ENCODE measurements at regions not wholly inside any gene's neighbourhood (a gene's known extent, or its start where the extent isn't known, plus 50 kb on each side); places are given as distances from the start of the nearest gene placed in this dataset.

DNA sequence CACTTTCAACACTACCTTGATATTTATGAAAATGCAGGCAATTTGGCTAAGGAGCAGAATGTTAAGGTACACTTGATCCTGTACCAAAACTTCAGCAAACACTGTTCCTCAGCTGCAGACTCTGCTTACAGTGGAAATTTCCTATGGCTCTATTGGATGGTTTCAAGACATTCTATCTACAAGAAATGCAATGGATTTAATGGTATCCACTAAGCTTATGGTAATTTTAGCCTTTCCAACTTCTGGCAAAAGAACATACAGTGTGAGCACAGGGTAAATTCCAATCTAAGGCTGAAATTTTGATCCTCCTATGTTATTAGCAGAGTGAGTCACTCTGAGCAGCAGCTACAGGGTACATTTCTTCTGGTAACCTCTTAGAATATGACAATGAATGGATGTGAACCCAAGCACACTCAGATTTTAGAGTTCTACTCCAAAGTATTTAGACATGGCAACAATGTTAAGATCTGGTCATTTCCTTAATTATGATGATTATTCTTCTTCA is 361.8 kb upstream of the PIK3C3 start:
- TF ChIP-seq TAF1 (IDR thresholded peaks at IDR 0.05; ENCODE audit: borderline replicate concordance, insufficient read depth, low read length) (no peak), FOXP2 (optimal IDR thresholded peaks at IDR 0.05; ENCODE audit: borderline replicate concordance, extremely low read depth, extremely low read length, insufficient read depth) (no peak), SIN3A (IDR thresholded peaks at IDR 0.05; ENCODE audit: borderline replicate concordance, insufficient read depth, low read length) (no peak), POLR2AphosphoS5 (IDR thresholded peaks at IDR 0.05; ENCODE audit: low read depth, low read length) (no peak)
- TF ChIP-seq, protein P1, sequence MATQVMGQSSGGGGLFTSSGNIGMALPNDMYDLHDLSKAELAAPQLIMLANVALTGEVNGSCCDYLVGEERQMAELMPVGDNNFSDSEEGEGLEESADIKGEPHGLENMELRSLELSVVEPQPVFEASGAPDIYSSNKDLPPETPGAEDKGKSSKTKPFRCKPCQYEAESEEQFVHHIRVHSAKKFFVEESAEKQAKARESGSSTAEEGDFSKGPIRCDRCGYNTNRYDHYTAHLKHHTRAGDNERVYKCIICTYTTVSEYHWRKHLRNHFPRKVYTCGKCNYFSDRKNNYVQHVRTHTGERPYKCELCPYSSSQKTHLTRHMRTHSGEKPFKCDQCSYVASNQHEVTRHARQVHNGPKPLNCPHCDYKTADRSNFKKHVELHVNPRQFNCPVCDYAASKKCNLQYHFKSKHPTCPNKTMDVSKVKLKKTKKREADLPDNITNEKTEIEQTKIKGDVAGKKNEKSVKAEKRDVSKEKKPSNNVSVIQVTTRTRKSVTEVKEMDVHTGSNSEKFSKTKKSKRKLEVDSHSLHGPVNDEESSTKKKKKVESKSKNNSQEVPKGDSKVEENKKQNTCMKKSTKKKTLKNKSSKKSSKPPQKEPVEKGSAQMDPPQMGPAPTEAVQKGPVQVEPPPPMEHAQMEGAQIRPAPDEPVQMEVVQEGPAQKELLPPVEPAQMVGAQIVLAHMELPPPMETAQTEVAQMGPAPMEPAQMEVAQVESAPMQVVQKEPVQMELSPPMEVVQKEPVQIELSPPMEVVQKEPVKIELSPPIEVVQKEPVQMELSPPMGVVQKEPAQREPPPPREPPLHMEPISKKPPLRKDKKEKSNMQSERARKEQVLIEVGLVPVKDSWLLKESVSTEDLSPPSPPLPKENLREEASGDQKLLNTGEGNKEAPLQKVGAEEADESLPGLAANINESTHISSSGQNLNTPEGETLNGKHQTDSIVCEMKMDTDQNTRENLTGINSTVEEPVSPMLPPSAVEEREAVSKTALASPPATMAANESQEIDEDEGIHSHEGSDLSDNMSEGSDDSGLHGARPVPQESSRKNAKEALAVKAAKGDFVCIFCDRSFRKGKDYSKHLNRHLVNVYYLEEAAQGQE (IDR thresholded peaks at IDR 0.05; ENCODE audit: insufficient read depth in 1 of 2, low read depth in 2 of 2, low read length in 2 of 2), result no peak

DNA sequence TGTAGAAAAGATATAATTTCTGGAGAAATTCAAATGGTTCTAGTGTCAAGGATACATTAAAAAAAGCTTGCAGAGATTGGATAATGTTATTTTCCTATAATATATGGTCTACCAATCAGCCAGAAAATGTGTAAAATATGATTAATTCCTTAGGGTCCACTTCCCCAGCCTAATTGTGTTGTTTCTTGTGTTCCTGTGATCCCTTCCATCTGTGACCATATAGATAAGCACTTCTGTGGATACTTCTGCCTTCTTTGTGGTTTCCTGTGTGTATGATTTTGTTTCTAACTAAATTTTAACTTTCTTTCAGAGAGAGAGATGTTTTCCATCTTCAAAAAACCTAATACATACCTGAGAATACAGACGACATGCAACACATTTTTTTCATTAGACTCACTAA is 367.1 kb upstream of the PIK3C3 start:
- TF ChIP-seq POLR2AphosphoS5 (IDR thresholded peaks at IDR 0.05; ENCODE audit: low read depth, low read length), result no peak
- TF ChIP-seq SIN3A (IDR thresholded peaks at IDR 0.05; ENCODE audit: borderline replicate concordance, insufficient read depth, low read length), result no peak
- no peak for TF ChIP-seq TAF1 (IDR thresholded peaks at IDR 0.05; ENCODE audit: borderline replicate concordance, insufficient read depth, low read length)
- TF ChIP-seq, protein P1 (IDR thresholded peaks at IDR 0.05; ENCODE audit: insufficient read depth in 1 of 2, low read depth in 2 of 2, low read length in 2 of 2), result no peak
- TF ChIP-seq FOXP2 (optimal IDR thresholded peaks at IDR 0.05; ENCODE audit: borderline replicate concordance, extremely low read depth, extremely low read length, insufficient read depth), result no peak

DNA sequence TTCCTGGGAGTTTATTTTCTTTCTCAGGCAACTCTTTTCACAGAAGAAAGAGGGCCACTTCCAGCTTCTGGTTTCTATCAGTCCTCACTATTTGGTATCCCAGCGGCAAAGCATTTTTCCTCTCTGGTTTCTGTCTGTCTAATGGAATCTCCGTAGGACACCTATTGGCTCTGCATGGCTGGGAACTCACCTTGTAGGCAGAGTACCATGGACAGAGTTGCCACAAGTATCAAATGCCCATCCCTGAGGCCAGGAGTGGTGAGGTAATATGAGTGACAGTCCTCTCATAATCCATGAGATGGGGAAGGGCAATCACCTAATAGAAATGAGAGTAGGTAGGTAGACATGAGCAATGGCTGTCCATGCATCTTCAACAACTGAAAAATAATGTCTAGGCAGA is 369.5 kb upstream of the PIK3C3 start:
- TF ChIP-seq, protein P1 (IDR thresholded peaks at IDR 0.05; ENCODE audit: insufficient read depth in 1 of 2, low read depth in 2 of 2, low read length in 2 of 2), result peak in 1 of 2 experiments; percentile 47; a peak in 1 of 4 replicates
- TF ChIP-seq TAF1 (IDR thresholded peaks at IDR 0.05; ENCODE audit: borderline replicate concordance, insufficient read depth, low read length) (no peak), POLR2AphosphoS5 (IDR thresholded peaks at IDR 0.05; ENCODE audit: low read depth, low read length) (no peak)

DNA sequence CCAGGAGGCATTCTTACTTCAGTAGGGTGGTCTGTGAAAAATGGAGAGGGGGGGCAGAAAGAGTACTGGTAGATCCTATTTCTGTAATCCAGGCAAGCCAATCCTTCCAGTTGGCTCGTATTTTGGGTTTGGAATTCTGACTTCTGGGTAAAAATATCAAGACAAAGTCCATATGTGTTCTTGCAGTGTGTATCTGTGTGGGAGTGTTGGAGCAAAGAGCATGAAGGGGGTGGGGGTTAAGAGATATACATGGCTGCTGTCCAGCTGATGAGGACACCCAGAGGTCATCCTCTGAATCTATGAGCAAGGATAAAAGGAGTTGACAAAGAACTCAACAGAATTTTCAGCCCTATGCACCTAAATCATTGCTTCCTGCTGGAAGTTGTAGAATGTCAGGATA is 375.8 kb upstream of the PIK3C3 start:
- no peak for TF ChIP-seq POLR2AphosphoS5 (IDR thresholded peaks at IDR 0.05; ENCODE audit: low read depth, low read length)
- no peak for TF ChIP-seq SIN3A (IDR thresholded peaks at IDR 0.05; ENCODE audit: borderline replicate concordance, insufficient read depth, low read length)
- no peak for TF ChIP-seq FOXP2 (optimal IDR thresholded peaks at IDR 0.05; ENCODE audit: borderline replicate concordance, extremely low read depth, extremely low read length, insufficient read depth)
- TF ChIP-seq, protein P1 (IDR thresholded peaks at IDR 0.05; ENCODE audit: insufficient read depth in 1 of 2, low read depth in 2 of 2, low read length in 2 of 2), result no peak
- TF ChIP-seq TAF1 (IDR thresholded peaks at IDR 0.05; ENCODE audit: borderline replicate concordance, insufficient read depth, low read length), result no peak

DNA sequence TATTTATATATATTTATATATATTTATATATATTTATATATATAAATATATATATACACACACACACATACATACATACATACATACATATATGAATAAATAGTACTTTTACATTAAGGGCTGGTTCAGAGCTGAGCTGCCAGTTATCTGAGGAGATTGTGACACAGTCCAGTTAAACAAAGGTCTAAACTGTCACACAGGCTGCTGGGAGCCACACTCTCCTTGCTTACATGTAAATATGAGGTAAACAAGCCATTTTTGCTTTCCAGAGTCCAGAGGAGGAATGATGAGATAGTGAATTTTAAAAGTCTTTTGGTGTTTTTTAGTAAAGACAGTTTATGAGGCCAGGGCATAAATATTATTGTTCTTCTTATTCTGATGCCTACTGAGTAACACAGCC is 377.5 kb upstream of the PIK3C3 start:
- TF ChIP-seq, protein P1 (IDR thresholded peaks at IDR 0.05; ENCODE audit: insufficient read depth in 1 of 2, low read depth in 2 of 2, low read length in 2 of 2), result no peak
- TF ChIP-seq POLR2AphosphoS5 (IDR thresholded peaks at IDR 0.05; ENCODE audit: low read depth, low read length) (no peak), TAF1 (IDR thresholded peaks at IDR 0.05; ENCODE audit: borderline replicate concordance, insufficient read depth, low read length) (no peak), SIN3A (IDR thresholded peaks at IDR 0.05; ENCODE audit: borderline replicate concordance, insufficient read depth, low read length) (no peak), FOXP2 (optimal IDR thresholded peaks at IDR 0.05; ENCODE audit: borderline replicate concordance, extremely low read depth, extremely low read length, insufficient read depth) (no peak)

Measured in PFSK-1 (cell line).